ENCODE measurements at regions not wholly inside any gene's neighbourhood (a gene's known extent, or its start where the extent isn't known, plus 50 kb on each side); places are given as distances from the start of the nearest gene placed in this dataset.
A peak's percentile ranks its signal among the peaks of the same experiment; 100 is the strongest.
"Not testable (repeated sequence)": the region's sequence is repeated elsewhere in the genome, so short reads cannot be mapped to it uniquely, and the experiment has no call there.

GRCh38 chr7:136103545-136104268 is 126.5 kb upstream of the MTPN start:
- no peak overlapping the region for H3K27ac ChIP-seq (replicated peaks in 1 of 4)
- no peaks in the 10 kb centered on the region for H3K36me3 ChIP-seq
- TF ChIP-seq, protein P1, sequence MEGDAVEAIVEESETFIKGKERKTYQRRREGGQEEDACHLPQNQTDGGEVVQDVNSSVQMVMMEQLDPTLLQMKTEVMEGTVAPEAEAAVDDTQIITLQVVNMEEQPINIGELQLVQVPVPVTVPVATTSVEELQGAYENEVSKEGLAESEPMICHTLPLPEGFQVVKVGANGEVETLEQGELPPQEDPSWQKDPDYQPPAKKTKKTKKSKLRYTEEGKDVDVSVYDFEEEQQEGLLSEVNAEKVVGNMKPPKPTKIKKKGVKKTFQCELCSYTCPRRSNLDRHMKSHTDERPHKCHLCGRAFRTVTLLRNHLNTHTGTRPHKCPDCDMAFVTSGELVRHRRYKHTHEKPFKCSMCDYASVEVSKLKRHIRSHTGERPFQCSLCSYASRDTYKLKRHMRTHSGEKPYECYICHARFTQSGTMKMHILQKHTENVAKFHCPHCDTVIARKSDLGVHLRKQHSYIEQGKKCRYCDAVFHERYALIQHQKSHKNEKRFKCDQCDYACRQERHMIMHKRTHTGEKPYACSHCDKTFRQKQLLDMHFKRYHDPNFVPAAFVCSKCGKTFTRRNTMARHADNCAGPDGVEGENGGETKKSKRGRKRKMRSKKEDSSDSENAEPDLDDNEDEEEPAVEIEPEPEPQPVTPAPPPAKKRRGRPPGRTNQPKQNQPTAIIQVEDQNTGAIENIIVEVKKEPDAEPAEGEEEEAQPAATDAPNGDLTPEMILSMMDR (IDR thresholded peaks at IDR 0.05): no peak
- no peak for TF ChIP-seq POLR2A (IDR thresholded peaks at IDR 0.05; ENCODE audit: low read depth)
- no peak for TF ChIP-seq POLR2AphosphoS5 (IDR thresholded peaks at IDR 0.05)
- TF ChIP-seq EP300 (IDR thresholded peaks at IDR 0.05): no peak
- intact Hi-C loops (cut with DNase I): no loop called here
- H3K27me3 ChIP-seq: no peaks in the 10 kb centered on the region
- no peaks in the 10 kb centered on the region for H3K4me1 ChIP-seq
- H3K4me3 ChIP-seq: no peak overlapping the region
- DNase-seq (ENCODE audit: extremely low spot score): no peak
- WGBS: 94% methylated on average over 2 of the region's 2 CpGs
- peaks cover 0 to 4% (median 2%) of the 10 kb centered on the region in 4 donors for H3K9me3 ChIP-seq

DNA sequence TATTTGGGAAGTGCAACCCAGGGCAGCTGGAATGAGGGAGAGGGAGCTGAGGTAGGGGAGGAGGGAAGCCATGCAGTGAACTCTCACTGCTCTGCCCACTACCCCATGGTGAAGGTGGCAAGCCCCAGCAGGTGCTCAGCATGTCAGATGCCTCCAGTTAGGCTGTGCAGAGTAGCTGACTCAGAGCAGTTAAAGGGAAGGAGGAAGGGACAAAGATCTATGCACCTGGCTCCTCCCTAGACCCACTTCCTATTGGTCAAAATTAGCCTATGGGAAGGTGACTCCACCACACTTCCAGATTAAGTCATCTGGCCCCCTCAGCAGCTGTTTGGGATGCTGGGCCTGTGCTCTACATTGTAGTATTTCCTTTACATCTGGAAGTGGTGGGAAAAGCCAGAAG is 125.7 kb upstream of the MTPN start:
- intact Hi-C loops (cut with DNase I): no loop called here

DNA sequence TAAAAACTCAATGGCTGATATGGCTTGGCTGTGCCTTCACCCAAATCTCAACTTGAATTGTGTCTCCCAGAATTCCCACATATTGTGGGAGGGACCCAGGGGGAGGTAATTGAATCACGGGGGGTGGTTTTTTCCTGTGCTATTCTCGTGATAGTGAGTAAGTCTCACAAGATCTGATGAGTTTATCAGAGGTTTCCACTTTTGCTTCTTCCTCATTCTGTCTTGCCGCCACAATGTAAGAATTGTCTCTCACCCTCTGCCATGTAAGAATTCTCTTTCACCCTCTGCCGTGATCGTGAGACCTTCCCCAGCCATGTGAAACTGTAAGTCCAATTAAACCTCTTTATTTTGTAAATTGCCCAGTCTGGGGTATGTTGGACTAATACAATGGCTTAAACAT is 115.6 kb upstream of the MTPN start:
- H3K4me1 ChIP-seq; intact Hi-C loops (cut with DNase I); H3K27ac ChIP-seq (replicated peaks in 1 of 4); H3K9me3 ChIP-seq; H3K36me3 ChIP-seq; DNase-seq (ENCODE audit: extremely low spot score); H3K4me3 ChIP-seq; H3K27me3 ChIP-seq: not testable (repeated sequence)
- 88% methylated on average over 5 of the region's 5 CpGs for WGBS

More for the DNA sequence above, 125.7 kb upstream of the MTPN start:
- Histone ChIP-seq H3K9me3 (peaks cover 0 to 4% (median 2%) of the 10 kb centered on the region in 4 donors), H3K27me3 (no peaks in the 10 kb centered on the region), H3K27ac (replicated peaks in 1 of 4) (no peak overlapping the region), H3K36me3 (no peaks in the 10 kb centered on the region), H3K4me1 (no peaks in the 10 kb centered on the region), H3K4me3 (no peak overlapping the region)
- DNase-seq (ENCODE audit: extremely low spot score): no peak
- TF ChIP-seq POLR2AphosphoS5 (IDR thresholded peaks at IDR 0.05) (no peak), POLR2A (IDR thresholded peaks at IDR 0.05; ENCODE audit: low read depth) (no peak), EP300 (IDR thresholded peaks at IDR 0.05) (no peak)
- TF ChIP-seq, protein P1 (IDR thresholded peaks at IDR 0.05): no peak

GRCh38 chr7:136087881-136088280 is 110.7 kb upstream of the MTPN start:
- H3K9me3 ChIP-seq: peaks cover 0 to 5% (median 0%) of the 10 kb centered on the region in 4 donors
- no peaks in the 10 kb centered on the region for H3K27me3 ChIP-seq
- DNase-seq (ENCODE audit: extremely low spot score): no peak
- H3K27ac ChIP-seq (replicated peaks in 1 of 4): no peak overlapping the region
- TF ChIP-seq EP300 (IDR thresholded peaks at IDR 0.05): no peak
- no peak for TF ChIP-seq POLR2AphosphoS5 (IDR thresholded peaks at IDR 0.05)
- TF ChIP-seq, protein P1 (IDR thresholded peaks at IDR 0.05): no peak
- no peak for TF ChIP-seq POLR2A (IDR thresholded peaks at IDR 0.05; ENCODE audit: low read depth)
- peaks cover 0 to 11% (median 2%) of the 10 kb centered on the region in 4 donors for H3K4me1 ChIP-seq
- WGBS: 79% methylated on average over 1 of the region's 1 CpG
- H3K36me3 ChIP-seq: no peaks in the 10 kb centered on the region
- no peak overlapping the region for H3K4me3 ChIP-seq
- intact Hi-C loops (cut with DNase I): no loop called here

DNA sequence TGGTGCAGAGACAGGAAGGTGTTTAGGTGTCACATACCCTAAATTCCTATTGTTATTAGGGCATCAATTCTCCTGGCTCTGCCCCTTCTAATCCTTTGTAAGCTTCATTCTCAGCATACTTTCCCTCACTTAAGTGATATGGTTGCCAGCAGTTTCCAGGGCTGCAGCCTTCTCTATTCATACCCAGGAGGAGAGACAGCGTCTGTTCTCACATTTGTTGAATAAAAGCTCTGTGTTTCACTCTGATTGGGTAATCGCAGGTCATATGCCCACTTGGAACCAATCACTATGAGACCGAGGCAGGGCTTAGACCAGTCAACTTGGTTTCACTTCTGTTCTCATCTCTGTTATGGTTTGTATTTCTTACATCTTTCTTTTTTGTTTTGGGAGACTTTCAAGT is 109.6 kb upstream of the MTPN start:
- DNase-seq (ENCODE audit: extremely low spot score): no peak
- H3K4me1 ChIP-seq: peaks cover 0 to 11% (median 2%) of the 10 kb centered on the region in 4 donors
- peak overlapping the region; percentile 26 to 47 (median 46) for H3K4me3 ChIP-seq
- no peaks in the 10 kb centered on the region for H3K27me3 ChIP-seq
- intact Hi-C loops (cut with DNase I): no loop called here
- H3K27ac ChIP-seq (replicated peaks in 1 of 4): peak overlapping the region in 1 of 4 donors; percentile 24
- H3K9me3 ChIP-seq: no peaks in the 10 kb centered on the region
- 45% methylated on average over 3 of the region's 3 CpGs for WGBS
- H3K36me3 ChIP-seq: no peaks in the 10 kb centered on the region
- peak; percentile 64 for TF ChIP-seq POLR2AphosphoS5 (IDR thresholded peaks at IDR 0.05)
- no peak for TF ChIP-seq POLR2A (IDR thresholded peaks at IDR 0.05; ENCODE audit: low read depth)

DNA sequence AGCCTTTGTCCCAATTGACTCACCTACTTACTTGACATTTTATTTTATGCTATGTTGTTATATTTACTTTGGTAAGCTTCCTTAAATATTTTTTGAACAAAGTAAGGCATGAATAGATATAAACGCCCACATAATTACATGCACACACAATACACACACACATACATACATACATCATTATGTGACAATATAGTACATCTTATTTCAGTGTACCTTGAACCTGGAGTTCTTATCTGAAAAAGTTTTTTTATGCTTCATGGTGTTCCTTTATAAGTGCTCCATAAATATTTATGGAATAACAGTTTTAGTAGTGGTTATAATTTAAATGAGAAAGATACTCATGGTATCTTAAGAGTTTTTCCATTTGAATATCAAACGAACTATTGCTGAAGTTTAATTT is 102.8 kb upstream of the MTPN start:
- Histone ChIP-seq H3K36me3 (no peaks in the 10 kb centered on the region), H3K4me3 (no peak overlapping the region), H3K4me1 (no peaks in the 10 kb centered on the region), H3K27me3 (no peaks in the 10 kb centered on the region), H3K27ac (replicated peaks in 1 of 4) (no peak overlapping the region), H3K9me3 (no peaks in the 10 kb centered on the region)
- TF ChIP-seq POLR2A (IDR thresholded peaks at IDR 0.05; ENCODE audit: low read depth) (no peak), EP300 (IDR thresholded peaks at IDR 0.05) (no peak), POLR2AphosphoS5 (IDR thresholded peaks at IDR 0.05) (no peak)
- TF ChIP-seq, protein P1 (IDR thresholded peaks at IDR 0.05): no peak
- intact Hi-C loops (cut with DNase I): no loop called here
- 82% methylated on average over 2 of the region's 2 CpGs for WGBS
- DNase-seq (ENCODE audit: extremely low spot score): no peak
